Fibroblast of pulmonary artery (primary cell): ENCODE measurements at regions not wholly inside any gene's neighbourhood (a gene's known extent, or its start where the extent isn't known, plus 50 kb on each side); places are given as distances from the start of the nearest gene placed in this dataset.

Experiments
- DNase-seq: peaks from one replicate; pipeline ENCODE4 v3.0.0-alpha.2; 2010; ENCODE audit warnings: low read depth
- H3K4me3 ChIP-seq: replicated peaks from 2 replicates; pipeline ENCODE4 v1.5.1; 2011; ENCODE audit warnings: low read depth, mild to moderate bottlenecking, control low read depth, low read length, moderate library complexity
- TF ChIP-seq, protein P1 (sequence below): IDR thresholded peaks from 2 replicates; pipeline ENCODE4 v1.5.1; 2011; ENCODE audit warnings: mild to moderate bottlenecking, control low read depth, low read length, inconsistent platforms; ENCODE audit errors: missing control alignments

- TF ChIP-seq, protein P1, sequence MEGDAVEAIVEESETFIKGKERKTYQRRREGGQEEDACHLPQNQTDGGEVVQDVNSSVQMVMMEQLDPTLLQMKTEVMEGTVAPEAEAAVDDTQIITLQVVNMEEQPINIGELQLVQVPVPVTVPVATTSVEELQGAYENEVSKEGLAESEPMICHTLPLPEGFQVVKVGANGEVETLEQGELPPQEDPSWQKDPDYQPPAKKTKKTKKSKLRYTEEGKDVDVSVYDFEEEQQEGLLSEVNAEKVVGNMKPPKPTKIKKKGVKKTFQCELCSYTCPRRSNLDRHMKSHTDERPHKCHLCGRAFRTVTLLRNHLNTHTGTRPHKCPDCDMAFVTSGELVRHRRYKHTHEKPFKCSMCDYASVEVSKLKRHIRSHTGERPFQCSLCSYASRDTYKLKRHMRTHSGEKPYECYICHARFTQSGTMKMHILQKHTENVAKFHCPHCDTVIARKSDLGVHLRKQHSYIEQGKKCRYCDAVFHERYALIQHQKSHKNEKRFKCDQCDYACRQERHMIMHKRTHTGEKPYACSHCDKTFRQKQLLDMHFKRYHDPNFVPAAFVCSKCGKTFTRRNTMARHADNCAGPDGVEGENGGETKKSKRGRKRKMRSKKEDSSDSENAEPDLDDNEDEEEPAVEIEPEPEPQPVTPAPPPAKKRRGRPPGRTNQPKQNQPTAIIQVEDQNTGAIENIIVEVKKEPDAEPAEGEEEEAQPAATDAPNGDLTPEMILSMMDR: no peak
- no peak overlapping the region for H3K4me3 ChIP-seq
- no peak for DNase-seq
Measured at GRCh38 chr4:114349543-114350175, 248.9 kb upstream of the UGT8 start.

DNA sequence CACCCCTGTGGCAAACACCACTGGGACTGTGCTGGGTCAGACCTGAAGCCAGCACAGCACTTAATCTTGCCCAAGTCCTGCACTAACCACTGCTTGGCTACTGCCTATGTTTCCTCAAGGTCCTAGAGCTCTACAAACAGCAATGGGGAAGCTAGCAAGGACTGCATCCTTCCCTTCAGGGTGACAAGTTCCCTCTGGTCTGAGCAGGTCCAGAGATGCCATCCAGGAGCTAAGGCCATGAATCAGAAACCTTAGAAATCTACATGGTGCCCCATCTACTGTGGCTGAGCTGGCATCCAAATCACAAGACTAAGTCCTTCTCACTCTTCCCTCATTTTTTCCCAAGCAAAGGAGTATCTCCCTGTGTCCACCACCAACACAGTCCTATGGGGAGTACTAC is 239.7 kb upstream of the UGT8 start:
- TF ChIP-seq, protein P1: no peak
- no peak for DNase-seq
- no peak overlapping the region for H3K4me3 ChIP-seq

DNA sequence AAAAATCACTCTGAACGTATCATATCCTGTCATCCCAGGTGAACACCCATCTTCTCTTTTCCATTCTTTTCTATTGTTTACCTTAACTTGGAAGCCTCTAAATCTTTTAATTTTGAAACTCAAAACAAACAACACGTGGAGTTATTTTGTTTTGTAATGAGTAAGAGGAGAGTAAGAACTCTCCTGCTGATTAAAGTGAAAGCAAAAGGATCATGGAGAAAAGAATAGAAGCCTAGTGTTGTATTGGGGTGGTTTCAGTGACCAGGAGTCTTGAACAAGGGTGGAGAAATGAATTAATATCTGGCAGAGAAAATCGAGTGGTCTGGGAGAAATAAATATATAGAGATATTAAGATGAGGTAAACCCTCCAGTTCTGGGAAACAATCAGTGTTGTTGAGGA is 237.4 kb upstream of the UGT8 start:
- TF ChIP-seq, protein P1: no peak
- no peak for DNase-seq
- H3K4me3 ChIP-seq: no peak overlapping the region

- TF ChIP-seq, protein P1: no peak
- no peak overlapping the region for H3K4me3 ChIP-seq
- DNase-seq: peak; percentile 79
Measured at GRCh38 chr4:114364857-114365256, 233.8 kb upstream of the UGT8 start.

DNA sequence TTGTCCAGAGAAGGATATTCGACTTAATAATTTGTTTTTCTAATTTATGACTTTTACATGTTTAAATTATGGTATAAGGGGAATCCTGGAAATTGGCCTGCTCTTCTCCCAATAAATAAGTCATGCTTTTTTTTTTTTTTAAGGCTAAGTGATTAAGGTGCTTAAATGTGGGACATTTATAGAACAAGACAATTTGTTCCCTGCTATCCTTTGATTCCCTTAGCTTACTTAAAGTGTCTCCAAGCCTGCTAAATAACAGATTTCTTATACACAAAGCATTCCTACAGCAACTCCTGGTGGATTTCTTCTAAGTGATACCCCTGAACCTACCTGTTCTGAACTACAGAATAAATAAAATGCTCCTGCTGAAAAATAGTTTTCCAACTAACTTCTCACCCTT is 233.0 kb upstream of the UGT8 start:
- DNase-seq: no peak
- TF ChIP-seq, protein P1: no peak
- no peak overlapping the region for H3K4me3 ChIP-seq

GRCh38 chr4:114366368-114366767 is 232.2 kb upstream of the UGT8 start:
- DNase-seq: no peak
- H3K4me3 ChIP-seq: no peak overlapping the region
- TF ChIP-seq, protein P1: no peak

- TF ChIP-seq, protein P1: no peak
- DNase-seq: no peak
- H3K4me3 ChIP-seq: no peak overlapping the region
Measured at GRCh38 chr4:114368751-114369150, 229.9 kb upstream of the UGT8 start.
